HG03354 (cell line): ENCODE measurements at regions not wholly inside any gene's neighbourhood (a gene's known extent, or its start where the extent isn't known, plus 50 kb on each side); places are given as distances from the start of the nearest gene placed in this dataset.
"Not testable (repeated sequence)": the region's sequence is repeated elsewhere in the genome, so short reads cannot be mapped to it uniquely, and the experiment has no call there.

Experiments
- ATAC-seq: cut with Tn5 transposase; IDR thresholded peaks from one replicate; pipeline ENCODE4 v1.9.1; 2021; ENCODE audit warnings: mild to moderate bottlenecking; ENCODE audit not compliant: unreplicated experiment, poor library complexity, severe bottlenecking

GRCh38 chr9:100784755-100785154, 206.9 kb downstream of the CAVIN4 start:
- no peak for ATAC-seq

- no peak for ATAC-seq
These were observed 208.1 kb downstream of the CAVIN4 start for GRCh38 chr9:100785946-100786345.

DNA sequence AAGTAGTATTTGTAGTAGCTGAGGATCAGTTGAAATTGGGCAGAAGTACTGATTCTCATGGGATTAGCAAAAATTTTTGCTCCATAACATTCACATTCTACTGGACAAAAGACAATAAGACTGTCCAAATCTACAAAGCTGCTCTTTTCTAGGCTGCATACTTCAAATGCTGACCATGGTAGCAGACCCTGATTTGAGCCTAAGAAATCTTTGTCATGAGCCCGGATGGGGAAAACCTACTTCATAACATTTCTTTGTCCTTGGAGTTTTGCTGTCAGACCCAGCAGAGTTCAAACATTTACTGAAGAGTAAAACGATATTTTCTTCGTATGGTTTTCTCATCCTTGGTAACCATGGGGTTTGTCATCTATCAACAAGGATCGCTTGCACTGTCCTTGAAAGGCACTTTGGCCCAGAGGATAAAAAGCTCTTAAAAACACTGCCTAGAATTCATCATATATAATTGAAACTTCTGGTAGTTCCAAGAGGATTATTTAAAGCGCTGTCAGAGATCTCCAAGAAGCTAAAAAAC, 216.9 kb downstream of the CAVIN4 start:
- no peak for ATAC-seq

DNA sequence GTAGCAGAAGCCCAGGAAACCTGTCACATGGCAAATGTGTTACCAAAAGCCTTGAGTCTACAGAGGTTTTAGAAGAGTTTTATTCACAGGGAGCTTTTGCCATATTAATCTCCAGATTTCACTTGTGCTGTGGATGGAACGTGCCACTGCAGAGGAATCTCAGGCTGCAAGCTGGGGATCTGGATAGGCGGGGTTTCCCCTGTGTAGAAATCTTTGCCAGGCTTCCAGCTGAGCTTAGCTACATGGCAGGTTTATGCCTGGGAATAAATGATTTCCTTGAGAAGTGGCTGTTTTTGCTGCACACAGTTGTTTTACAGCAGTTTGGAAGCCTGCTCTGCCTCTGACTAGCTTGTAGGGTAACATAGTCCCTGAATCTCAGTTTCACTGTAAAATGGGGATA, 224.6 kb upstream of the PLPPR1 start:
- no peak for ATAC-seq

DNA sequence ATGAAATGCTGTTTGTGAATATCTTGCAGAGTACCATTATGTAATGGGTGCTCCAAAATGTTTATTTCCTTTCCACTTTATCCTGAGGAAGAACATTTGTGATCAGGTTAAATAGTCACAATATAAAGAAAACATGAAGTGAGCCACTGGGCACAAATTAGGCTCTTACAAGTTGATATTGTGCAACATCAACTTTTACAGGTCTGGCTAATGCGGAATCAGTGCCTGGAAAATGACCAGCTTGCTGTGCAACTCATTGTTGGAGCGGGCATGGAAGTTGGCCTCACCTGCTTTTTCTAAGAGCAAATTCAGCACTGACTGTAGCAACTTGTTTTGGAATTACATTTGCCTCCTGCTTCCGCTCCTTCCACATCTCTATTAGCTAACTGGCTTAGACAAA, 216.9 kb upstream of the PLPPR1 start:
- no peak for ATAC-seq

DNA sequence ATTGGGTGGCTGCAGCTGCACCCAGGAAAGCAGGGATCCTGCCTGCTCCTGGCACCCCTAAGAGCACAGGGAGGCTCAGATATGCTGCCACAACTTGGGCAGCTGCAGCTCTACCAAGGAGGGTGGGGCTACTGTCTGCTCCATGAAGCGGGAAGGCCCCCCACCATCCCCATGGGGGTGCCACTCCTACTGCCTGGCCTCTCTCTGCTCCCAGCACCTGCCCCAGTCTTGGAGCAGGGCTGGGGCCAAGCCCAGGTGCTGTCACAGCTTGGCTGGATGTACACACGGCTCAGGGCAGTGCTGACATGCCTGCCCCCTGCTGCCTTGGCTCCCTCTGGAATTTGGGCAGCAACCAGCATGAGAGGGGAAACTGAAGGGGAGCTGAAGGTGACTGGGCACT, 214.7 kb upstream of the PLPPR1 start:
- no peak for ATAC-seq

DNA sequence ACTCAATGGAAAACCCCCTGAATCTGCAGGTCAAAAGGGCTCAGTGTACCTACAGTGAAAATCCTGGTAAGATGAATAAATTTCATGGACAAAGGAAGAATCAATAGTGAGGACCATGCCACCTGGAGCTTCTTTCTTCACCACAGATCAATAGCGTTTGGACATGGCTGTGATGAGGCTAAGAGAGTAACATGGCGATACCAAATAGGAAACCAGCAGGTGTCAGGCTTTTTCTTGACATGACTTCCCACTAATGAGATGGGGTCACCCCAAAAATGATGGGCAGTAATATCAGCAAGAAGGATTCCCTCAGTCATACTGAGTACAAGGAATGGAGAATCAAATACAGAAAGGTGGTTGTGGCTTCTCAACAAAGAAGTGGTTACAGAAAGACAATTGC, 208.5 kb upstream of the PLPPR1 start:
- no peak for ATAC-seq

DNA sequence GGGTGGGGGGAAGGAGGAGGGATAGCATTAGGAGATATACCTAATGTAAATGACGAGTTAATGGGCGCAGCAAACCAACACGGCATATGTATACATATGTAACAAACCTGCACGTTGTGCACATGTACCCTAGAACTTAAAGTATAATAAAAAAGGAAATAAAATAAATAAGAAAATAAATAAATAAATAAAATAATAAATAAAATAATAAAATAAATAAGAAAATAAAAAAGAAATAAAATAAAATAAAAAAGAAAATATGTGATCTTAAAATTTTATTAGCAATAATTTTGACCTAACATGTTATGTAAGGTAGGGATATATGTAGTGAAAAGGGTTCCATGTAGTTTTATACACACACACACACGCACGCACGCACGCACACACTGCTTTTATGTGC, 195.5 kb upstream of the PLPPR1 start:
- not testable (repeated sequence) for ATAC-seq

GRCh38 chr9:100838857-100839256, 189.7 kb upstream of the PLPPR1 start:
- no peak for ATAC-seq

GRCh38 chr9:100848726-100849125, 179.8 kb upstream of the PLPPR1 start:
- no peak for ATAC-seq

DNA sequence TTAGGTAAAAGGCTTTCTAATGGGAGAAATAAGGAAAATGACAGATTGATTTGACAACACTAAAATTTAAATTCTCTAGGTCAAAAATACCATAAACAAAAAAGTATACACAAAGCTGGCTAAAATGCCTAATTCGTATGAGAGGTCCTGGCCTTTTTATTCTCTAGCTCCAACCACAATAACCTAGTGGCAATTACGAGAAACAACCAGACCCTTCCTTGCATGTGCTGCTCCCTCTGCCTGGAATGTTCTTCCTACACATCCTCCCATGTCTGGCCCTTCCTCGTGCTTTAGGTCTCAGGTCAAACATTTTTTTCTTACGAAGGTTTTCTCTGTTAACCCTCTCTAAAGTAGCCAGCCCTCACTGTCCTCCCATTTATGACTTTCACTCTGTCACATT, 176.4 kb upstream of the PLPPR1 start:
- ATAC-seq = no peak

GRCh38 chr9:100856238-100856637, 172.3 kb upstream of the PLPPR1 start:
- no peak for ATAC-seq

GRCh38 chr9:100865111-100865510, 163.4 kb upstream of the PLPPR1 start:
- ATAC-seq = no peak

DNA sequence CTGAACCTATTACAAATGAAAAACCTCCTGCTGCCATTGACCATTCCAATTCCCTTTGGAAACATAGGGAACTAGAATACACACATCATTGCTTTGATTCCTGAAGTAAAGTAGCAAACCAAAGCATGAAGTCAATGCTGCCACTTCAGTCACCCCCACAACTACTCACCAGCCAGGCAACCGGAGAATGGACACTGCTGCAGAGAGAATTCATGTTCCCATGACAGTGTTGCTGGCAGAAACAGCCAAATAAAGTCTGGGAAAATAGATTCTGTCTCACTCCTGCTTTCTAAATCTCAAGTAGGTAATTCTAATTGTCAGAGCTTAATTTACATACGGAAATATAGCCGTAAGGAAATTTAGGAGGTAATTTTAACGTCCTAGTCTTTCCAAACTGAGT, 162.9 kb upstream of the PLPPR1 start:
- ATAC-seq = no peak

- no peak for ATAC-seq
These were observed 159.2 kb upstream of the PLPPR1 start for GRCh38 chr9:100869326-100869725.

GRCh38 chr9:100879884-100880283, 148.6 kb upstream of the PLPPR1 start:
- no peak for ATAC-seq

DNA sequence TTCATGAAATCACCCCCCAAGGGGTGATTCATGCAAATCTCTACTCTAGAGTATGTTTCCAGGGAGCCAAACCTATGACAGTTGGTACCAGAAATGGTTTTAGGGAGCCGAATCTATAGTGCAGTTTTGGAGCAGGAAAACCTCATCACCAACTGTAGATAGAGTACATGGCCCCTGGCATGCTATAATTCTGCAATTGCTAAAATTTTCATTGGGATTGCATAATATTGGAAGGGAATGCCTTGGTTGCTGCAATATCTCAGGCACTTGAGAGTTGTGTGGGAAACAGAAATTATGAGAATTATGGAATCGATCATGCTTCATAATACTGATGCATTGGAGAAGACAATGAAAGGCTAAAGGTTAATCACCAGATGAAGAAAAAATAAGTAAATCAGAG, 148.2 kb upstream of the PLPPR1 start:
- ATAC-seq = no peak

- ATAC-seq = no peak
These were observed 144.0 kb upstream of the PLPPR1 start for GRCh38 chr9:100884518-100884917.

DNA sequence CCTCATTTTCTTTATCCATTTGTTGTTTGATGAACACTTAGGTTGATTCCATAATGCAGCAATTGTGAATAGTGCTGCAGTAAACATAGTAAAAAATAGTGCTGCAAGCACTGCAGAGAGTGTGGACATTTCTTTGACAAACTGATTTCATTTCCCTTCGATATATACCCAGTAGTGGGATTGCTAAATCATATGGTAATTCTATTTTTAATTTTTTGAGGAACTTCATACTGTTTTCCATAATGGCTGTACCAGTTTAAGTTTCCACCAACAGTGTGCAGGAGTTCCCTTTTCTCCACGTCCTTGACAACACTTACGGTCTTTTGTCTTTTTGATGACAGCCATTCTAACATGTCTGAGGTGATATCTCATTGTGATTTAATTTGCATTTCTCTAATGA, 138.2 kb upstream of the PLPPR1 start:
- ATAC-seq = no peak

GRCh38 chr9:100911273-100911672, 117.3 kb upstream of the PLPPR1 start:
- no peak for ATAC-seq

DNA sequence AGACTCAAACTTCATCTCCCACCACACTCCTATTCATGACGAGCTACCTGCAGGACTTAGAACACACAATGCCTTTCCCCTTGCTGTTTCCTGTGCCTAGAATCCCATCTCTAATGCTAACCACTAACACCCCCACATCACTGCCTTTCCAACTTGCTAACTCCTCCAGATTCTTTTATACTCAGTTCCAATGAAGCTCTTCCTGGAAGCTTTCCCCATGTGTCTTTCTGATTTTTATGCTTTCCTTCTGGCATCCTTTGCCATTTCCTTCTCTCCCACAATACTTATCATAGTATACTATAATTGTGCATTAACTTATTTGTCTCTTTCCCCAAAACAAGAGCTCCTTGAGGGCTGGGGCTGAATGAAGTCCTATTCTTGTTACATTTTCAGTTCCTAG, 115.3 kb upstream of the PLPPR1 start:
- ATAC-seq = no peak

GRCh38 chr9:100914266-100914665, 114.3 kb upstream of the PLPPR1 start:
- no peak for ATAC-seq

DNA sequence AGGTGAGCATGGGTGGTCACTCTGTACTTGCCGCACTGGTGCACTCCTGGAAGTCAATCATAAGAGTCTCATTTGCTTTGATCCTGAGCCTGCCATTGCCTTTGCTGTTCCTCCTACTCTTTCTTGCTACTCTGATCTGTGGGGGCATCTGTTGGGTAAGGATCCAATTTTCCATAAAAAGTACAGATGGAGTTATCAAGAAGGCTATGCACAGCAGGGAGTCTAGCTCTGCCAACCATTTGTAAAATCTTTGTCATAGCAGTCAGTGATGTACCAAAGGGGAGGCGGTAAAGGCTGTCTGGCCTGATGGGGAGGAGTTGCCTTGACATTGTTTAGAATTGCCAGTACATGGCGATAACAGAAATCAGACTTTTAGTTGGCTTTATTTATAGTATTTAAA, 109.0 kb upstream of the PLPPR1 start:
- no peak for ATAC-seq
